ENCODE measurements at regions not wholly inside any gene's neighbourhood (a gene's known extent, or its start where the extent isn't known, plus 50 kb on each side); places are given as distances from the start of the nearest gene placed in this dataset.

DNA sequence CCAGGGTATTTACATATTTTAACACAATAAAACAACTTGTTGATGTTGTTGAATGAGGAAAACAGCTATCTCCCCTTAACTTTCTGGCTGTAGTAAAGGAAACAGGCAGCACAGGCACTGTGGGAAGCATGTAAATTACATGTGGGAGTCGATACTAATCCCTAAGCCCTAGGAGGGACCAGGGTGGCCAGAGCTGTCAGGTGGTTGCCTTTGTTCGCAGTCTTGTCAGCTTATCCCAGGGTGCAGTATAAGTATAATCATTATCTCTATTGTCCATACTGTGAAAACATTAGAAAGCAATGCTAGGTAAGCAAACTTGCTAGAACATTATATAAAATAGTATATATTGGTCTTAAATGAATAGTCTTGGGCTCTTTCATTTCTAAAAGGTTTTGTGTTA, 125.6 kb upstream of the RPS23 start:
- no peak for DNase-seq (ENCODE audit: low spot score)
- no peaks in the 10 kb centered on the region for H3K27me3 Mint-ChIP-seq (ENCODE audit: low read depth)
- H3K36me3 Mint-ChIP-seq (ENCODE audit: low read depth), result peaks cover 12% of the 10 kb centered on the region
- peaks cover 43% of the 10 kb centered on the region for H3K4me1 Mint-ChIP-seq (ENCODE audit: low read depth)
- TF ChIP-seq, protein P1, sequence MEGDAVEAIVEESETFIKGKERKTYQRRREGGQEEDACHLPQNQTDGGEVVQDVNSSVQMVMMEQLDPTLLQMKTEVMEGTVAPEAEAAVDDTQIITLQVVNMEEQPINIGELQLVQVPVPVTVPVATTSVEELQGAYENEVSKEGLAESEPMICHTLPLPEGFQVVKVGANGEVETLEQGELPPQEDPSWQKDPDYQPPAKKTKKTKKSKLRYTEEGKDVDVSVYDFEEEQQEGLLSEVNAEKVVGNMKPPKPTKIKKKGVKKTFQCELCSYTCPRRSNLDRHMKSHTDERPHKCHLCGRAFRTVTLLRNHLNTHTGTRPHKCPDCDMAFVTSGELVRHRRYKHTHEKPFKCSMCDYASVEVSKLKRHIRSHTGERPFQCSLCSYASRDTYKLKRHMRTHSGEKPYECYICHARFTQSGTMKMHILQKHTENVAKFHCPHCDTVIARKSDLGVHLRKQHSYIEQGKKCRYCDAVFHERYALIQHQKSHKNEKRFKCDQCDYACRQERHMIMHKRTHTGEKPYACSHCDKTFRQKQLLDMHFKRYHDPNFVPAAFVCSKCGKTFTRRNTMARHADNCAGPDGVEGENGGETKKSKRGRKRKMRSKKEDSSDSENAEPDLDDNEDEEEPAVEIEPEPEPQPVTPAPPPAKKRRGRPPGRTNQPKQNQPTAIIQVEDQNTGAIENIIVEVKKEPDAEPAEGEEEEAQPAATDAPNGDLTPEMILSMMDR (IDR thresholded peaks at IDR 0.05), result no peak
- H3K27ac Mint-ChIP-seq (ENCODE audit: unreplicated experiment), result no peak overlapping the region
- H3K9me3 Mint-ChIP-seq (ENCODE audit: low read depth), result peaks cover 21% of the 10 kb centered on the region
- no peak overlapping the region for H3K4me3 Mint-ChIP-seq (ENCODE audit: unreplicated experiment)

- Mint-ChIP-seq H3K27ac (ENCODE audit: unreplicated experiment) (no peak overlapping the region), H3K27me3 (ENCODE audit: low read depth) (no peaks in the 10 kb centered on the region), H3K4me1 (ENCODE audit: low read depth) (peaks cover 45% of the 10 kb centered on the region), H3K4me3 (ENCODE audit: unreplicated experiment) (no peak overlapping the region), H3K9me3 (ENCODE audit: low read depth) (peaks cover 21% of the 10 kb centered on the region), H3K36me3 (ENCODE audit: low read depth) (peaks cover 12% of the 10 kb centered on the region)
- DNase-seq (ENCODE audit: low spot score), result no peak
- TF ChIP-seq, protein P1 (IDR thresholded peaks at IDR 0.05), result no peak
These were observed 124.9 kb upstream of the RPS23 start for GRCh38 chr5:82403026-82403425.

DNA sequence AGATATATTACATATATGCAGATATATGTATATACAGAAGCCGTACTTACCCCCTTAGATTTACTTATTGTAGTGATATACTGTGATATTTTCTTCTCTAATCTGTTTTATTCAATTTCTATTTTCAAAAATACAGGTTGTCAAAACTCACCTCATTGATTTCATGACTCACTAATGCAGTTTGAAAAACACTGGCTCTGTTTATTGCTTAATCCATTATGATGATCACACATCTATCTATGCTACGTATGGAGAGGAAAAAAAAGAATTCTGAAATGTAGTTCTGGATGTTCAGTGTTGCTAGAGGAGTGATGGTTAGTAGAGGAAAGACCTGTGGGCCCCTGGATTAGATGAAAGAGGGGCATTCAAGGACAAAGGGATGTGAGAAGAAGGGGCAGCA, 121.0 kb upstream of the RPS23 start:
- no peaks in the 10 kb centered on the region for H3K27me3 Mint-ChIP-seq (ENCODE audit: low read depth)
- no peak overlapping the region for H3K4me3 Mint-ChIP-seq (ENCODE audit: unreplicated experiment)
- DNase-seq (ENCODE audit: low spot score), result no peak
- H3K9me3 Mint-ChIP-seq (ENCODE audit: low read depth), result peaks cover 12% of the 10 kb centered on the region
- H3K27ac Mint-ChIP-seq (ENCODE audit: unreplicated experiment), result peak overlapping the region; percentile 23
- TF ChIP-seq, protein P1 (IDR thresholded peaks at IDR 0.05), result no peak
- H3K36me3 Mint-ChIP-seq (ENCODE audit: low read depth), result peaks cover 9% of the 10 kb centered on the region
- H3K4me1 Mint-ChIP-seq (ENCODE audit: low read depth), result peaks cover 42% of the 10 kb centered on the region

DNA sequence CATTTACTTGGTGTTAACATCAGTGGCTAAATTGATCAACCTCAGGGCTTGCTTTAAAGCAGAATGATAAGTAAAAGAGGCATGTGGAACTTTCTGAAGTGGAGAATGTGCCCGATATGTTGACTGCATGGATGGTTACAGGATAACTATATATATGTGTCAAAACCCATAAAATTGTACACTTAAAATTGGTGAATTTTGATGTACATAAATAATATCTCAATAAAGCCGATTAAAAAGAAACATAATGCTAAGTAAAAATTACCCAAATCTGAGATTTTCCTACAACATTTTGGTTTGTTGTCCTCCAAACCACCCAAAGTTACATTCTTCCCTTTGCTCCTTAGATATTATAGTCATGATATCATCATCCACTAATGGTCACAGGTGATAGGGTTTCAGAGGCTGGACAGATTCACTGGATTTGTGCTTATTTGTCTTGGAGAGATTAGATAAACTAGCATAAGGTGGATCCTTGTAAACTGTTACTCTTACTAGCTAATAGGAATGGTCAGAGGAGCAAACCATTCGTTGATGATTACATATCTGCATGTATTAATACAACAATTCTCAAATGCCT, 119.7 kb upstream of the RPS23 start:
- no peak for DNase-seq (ENCODE audit: low spot score)
- Mint-ChIP-seq H3K36me3 (ENCODE audit: low read depth) (peaks cover 6% of the 10 kb centered on the region), H3K9me3 (ENCODE audit: low read depth) (peaks cover 12% of the 10 kb centered on the region), H3K4me3 (ENCODE audit: unreplicated experiment) (no peak overlapping the region), H3K27me3 (ENCODE audit: low read depth) (no peaks in the 10 kb centered on the region), H3K4me1 (ENCODE audit: low read depth) (peaks cover 49% of the 10 kb centered on the region), H3K27ac (ENCODE audit: unreplicated experiment) (peak overlapping the region; percentile 93)
- TF ChIP-seq, protein P1 (IDR thresholded peaks at IDR 0.05), result no peak

- H3K36me3 Mint-ChIP-seq (ENCODE audit: low read depth), result peaks cover 3% of the 10 kb centered on the region
- H3K27me3 Mint-ChIP-seq (ENCODE audit: low read depth), result no peaks in the 10 kb centered on the region
- peak overlapping the region; percentile 29 for H3K4me3 Mint-ChIP-seq (ENCODE audit: unreplicated experiment)
- peaks cover 49% of the 10 kb centered on the region for H3K4me1 Mint-ChIP-seq (ENCODE audit: low read depth)
- TF ChIP-seq, protein P1 (IDR thresholded peaks at IDR 0.05), result no peak
- peak overlapping the region; percentile 93 for H3K27ac Mint-ChIP-seq (ENCODE audit: unreplicated experiment)
- peaks cover 10% of the 10 kb centered on the region for H3K9me3 Mint-ChIP-seq (ENCODE audit: low read depth)
- DNase-seq (ENCODE audit: low spot score), result peak; percentile 91
These were observed 118.8 kb upstream of the RPS23 start for GRCh38 chr5:82396871-82397514.

All from chondrocyte (in vitro differentiated cells).